AG08395 (cell line): ENCODE measurements at regions not wholly inside any gene's neighbourhood (a gene's known extent, or its start where the extent isn't known, plus 50 kb on each side); places are given as distances from the start of the nearest gene placed in this dataset.
"Not testable (repeated sequence)": the region's sequence is repeated elsewhere in the genome, so short reads cannot be mapped to it uniquely, and the experiment has no call there.

Source experiments
- DNase-seq: peaks from one replicate; pipeline ENCODE4 v3.0.0; 2012; ENCODE audit warnings: mixed read lengths, low spot score

DNA sequence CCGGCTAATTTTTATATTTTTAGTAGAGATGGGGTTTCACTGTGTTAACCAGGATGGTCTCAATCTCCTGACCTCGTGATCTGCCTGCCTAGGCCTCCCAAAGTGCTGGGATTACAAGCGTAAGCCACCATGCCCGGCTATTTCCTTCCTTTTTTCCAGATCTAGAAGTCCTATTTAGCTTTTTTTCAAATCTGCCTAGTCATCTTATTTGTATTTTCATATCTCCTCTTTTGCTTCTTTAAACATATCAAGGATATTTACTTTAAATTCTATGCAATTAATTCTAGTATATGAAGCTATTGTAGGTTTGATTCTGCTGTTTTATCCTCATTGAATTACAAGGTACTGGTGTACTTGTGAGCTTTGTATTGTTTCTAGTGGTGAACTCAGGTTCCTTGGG, 119.1 kb downstream of the MACIR start:
- not testable (repeated sequence) for DNase-seq

DNA sequence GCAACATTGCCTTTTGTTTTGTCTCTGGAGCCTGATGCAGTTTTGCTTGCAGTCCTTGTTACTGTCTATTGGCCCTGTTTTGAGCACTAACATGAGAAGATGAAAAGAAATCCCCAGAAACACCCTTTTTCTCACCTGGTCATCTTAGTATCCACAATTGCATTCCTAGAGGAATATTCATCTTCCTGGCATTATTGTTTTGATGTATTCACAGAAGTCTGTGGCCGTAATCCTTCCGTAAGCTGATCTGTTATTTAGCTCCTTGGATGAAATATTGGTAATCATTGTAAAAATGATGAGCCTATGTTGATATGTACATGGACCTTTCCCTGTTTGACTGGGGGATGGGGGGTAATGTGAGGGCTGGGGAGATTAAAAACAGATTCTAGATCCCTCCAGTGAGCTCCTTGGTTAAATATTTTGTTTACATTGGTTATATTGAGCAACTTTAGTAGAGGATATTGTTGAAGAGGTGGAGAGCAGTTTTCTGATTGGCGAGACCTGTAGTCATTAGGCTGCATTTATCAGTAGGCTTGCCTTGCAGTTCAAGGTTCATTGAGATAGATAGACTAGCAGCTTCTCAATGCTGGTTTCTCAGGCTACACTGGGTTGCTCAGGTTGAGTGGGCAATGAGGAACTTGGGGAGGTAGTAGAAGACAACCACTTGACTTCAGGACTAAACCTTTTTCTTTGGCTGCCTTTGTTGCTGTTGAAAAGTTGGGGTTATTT, 117.5 kb downstream of the MACIR start:
- no peak for DNase-seq

DNA sequence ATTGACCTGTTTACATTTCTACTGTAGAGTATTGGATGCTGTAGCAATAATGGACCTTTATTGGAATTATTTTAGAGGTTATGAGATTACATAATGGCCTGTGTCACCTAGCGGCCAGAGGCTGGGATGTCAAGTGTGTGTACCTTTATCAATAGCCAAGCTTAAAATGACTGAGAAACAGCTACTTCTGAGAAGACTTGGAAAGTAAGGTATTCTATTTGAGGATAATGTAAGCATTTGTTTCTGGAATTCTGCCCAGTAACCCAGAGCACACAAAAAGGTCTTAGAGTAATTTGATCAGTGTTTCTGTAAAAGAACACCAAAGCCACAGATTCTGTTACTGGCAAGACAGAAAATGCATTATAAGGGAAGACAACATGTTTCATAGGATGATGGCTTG, 116.8 kb downstream of the MACIR start:
- DNase-seq: no peak

DNA sequence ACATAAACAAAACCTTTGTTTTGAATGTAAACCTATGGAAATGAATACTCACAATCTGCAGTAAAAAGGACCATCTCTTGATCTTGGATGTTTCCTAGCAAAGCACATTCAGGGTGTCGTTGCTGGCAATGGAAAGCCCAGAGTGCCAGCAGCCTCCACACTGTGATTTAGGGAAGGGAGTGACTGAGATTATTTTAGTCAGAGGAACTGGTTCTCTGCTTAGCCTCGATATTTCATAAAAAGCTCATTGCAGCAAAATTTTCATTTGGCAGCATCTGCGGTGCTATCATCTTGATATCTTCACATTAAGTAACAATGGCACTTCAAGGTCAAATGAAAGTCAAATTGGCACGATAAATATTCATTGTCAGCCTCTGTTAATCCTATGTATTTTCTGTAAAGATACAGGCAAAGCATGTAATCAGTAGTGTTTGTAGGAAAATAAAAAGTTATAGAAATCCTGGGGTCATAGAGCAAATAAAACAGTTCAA, 116.0 kb downstream of the MACIR start:
- no peak for DNase-seq

DNA sequence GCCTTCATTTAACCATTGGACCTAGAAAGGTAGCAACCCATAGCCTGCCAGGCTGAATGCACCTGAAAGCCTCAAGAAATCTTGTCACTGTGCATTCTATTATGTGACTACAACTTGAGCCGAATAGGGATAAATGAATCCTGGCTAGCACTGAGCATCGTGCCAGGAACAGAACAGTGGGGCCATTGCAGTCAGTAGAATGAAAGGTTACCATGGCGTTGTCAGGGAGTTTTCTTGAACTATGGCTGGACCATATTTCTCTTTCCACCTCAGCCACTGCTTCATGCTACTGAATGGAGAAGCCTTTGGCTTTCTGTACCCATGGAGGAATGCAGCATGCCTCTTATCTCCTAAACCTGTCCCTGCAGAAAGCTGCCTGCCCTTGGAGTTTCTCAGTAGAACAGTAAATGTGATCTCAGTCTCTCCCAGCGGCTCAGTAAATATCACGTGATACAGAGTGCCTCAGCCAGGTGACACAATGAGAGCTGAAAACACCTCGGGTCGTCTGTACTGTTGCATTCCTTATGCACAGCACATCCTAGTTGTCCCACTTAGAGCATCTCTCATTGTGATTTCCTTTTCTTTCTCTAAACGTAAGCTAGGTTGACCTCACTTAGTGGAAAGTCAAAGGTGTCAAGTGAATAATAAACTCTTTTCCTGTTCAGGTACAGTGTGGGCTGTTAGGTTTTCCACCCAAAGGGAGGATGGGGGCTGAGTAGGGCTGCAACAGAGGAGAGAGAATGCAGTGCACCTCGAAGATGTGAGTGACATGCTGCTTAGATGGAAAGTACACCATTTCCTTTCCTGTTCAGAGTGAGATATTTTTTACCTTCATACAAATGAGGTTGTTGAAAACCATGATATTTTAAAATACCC, 115.3 kb downstream of the MACIR start:
- DNase-seq: no peak

DNA sequence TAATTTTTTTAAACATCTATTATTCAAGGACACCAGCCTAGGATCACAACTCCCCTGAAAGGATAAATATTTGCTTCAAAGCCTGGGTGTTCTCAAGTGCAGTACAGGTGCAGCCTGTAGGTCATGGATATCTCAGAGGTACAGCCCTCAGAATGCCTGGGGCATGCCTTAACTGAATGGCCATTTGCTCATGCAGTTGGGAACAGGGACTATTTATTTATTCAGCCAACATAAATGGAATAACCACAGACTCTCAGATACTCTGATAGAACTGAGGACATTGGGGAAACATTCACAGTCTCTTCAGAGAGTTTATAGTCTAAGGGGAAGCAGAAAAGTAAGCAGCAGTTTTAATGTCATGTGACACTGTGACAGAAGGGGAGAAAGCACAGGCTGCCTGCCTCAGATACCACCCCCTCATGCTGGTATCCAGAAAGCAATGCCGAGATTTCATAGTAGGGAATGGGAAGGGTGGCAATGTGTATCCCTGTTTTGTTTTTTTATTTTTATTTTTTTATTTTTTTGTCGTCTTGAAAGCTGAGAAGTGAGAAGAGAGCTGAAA, 112.6 kb downstream of the MACIR start:
- no peak for DNase-seq

DNA sequence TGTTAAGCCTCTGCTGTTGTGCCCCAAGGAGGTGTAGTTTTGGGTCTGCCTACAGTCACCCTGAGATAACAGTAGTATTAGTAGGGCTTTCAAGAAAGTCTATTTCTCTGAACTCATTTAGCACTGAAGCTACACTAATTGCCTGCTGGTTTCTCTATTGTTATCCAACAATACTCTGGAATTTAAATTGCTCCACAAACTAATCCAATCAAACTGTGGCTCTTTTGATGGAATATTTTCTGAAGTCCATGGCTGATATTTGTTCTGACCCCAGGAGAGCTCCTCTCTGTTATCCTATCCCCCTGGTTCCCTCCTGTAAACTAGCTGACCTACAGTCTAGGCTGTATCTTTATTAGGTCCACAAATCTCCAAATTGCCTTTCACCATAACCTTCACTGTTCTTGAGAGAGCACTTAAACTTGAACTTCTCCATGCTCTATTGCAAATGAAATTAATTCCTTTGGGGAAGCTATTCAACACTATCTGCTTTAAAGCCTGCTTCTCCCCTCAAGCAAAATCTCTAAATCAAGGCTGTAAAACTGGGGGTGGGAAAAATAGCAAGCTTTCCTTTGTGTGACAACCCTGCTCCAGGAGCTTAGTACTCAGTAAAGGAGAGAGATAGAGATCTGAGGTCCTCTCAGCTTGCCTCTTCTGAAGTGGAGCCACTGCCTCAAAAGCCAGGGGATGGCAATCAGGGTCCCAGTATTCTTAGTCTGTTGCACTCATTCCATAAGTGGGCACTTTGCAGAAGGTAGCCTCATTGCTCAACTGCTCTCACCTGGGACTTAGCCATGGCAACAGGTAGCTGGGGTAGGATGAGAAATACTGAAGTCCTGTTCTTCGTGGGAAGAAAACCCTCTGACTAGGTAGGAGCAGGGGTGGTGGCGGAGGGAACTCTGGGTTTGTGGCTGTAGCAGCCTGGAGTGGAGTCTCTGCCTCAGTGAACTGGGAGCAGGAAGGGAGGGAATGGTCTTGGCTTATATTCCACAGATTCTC, 110.9 kb downstream of the MACIR start:
- DNase-seq: no peak

DNA sequence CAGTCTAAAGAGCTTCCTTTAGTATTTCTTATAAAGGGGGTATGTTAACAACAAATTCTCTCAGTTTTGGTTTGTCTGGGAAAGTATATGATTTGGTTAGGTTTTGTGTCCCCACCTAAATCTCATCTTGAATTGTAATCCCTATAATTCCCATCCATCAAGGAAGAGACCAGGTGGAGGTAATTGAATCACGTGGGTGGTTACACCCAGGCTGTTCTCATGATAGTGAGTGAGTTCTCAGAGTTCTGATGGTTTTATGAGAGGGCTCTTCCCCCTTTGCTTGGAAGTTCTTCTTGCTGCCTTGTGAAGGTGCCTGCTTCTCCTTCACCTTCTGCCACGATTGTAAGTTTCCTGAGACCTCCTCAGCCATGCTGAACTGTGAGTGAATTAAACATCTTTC, 109.1 kb downstream of the MACIR start:
- no peak for DNase-seq

DNA sequence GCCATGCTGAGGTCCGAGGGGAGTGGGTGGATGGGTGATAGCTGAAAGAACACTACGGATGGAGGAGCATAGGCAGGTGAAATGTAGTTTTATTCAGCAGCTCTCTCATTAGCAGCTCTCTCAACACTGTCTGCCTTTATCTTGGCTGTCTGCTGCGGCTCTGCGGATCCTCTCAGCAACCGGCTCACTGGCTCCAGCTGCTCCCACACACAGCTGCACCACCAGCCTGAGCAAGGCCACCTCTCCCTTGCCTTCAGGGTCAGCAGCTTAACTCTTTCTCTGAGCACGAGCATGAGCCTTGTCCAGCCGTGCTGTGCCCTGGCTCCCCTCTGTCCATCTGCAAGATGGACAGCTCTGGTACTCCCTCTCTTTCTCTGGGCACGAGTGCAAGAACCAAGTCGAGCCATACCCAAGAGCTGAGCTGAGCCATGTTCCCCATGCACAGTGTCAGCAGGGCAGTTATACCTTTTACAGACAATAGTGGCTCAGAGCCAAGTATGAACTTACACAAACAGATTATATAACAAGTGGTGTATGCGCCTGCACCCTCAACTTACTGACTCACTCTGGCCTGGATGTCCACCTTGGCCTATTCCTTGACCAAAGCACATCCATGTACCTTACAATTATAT, 108.5 kb downstream of the MACIR start:
- DNase-seq: no peak

DNA sequence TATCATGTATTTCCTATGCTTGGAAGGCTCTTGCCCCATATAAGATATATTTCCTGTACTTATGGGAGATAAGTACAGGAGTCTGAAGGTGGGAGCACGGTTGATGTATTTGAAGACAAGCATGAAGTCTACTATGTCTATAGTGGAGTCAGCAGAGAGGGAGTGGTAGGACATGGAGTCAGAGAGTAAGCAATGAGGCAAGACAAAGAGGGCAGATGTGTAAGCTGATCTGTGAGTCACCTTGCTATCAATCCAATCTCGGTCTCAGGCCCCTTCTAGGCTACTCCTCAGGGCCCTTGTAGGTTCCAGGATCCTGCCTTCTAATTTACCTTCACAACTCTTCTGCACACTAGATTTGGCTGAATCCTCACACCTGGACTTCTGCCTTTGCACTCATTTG, 105.5 kb downstream of the MACIR start:
- no peak for DNase-seq

DNA sequence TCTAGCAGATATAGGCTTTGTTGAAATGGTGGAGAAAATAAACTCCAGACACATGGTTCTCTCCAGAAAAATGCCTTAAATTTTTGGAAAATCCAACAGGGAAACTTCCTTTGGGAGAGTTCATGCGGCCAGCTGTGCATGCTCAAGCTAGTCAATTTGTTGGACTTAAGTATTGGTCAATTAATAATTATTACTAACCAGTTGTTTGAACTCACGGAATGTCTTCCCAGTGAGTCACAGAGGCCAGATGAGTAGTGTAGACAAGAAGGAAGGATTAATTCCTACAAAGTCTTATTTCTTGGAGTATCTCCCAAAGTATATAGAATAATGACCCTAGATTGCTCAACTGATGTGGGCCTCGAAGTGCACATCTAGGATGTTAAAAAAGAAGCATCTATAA, 103.6 kb downstream of the MACIR start:
- no peak for DNase-seq

DNA sequence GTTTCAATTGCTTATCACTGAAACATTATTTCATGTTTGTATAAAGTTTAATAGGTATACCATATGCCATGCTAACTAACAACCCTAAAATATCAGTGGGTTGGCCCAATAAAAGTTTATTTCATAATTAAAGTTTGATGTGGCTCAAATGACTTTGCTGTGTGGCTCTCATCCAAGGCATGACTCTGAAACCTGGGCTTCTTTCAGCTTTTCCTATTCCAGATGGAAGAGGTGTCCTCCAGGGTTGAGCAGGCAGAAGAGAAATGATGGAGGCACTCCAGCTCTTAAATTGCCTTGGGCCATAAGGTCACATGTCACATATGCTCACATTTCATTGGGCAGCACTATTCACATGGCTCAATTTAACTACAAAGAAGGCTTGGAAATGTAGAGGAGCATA, 101.9 kb downstream of the MACIR start:
- DNase-seq: no peak

DNA sequence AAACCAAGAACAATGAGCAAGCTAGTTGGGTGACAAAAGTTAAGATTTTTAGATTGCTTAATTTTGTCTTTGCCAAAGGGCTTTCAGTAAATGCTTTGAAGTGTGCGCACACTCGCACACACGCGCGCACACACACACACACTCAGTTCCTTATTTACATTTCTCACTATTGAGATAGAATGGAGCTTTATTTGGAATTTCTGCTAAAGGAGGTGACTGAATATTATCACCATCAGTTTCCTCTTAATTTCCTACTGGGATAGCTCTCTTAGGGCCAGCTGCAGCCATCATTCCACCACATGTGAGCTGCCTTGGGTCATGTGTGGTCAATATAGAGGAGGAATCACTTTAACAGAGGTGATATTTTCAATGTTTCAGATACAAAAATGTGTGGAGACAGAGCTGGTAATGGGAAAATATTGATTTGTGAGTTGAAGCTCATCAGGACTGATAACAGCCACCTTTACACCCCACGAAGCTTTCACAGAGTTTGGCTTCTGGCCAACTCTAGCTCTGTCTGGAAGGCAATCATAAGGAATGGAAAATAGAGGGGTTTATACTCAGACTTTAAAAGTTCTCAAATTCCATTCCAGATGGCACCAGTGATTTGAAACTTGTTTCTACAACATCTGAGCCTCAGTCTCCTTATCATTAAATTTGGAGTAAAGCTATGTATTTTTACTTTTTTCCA, 99.9 kb downstream of the MACIR start:
- no peak for DNase-seq

DNA sequence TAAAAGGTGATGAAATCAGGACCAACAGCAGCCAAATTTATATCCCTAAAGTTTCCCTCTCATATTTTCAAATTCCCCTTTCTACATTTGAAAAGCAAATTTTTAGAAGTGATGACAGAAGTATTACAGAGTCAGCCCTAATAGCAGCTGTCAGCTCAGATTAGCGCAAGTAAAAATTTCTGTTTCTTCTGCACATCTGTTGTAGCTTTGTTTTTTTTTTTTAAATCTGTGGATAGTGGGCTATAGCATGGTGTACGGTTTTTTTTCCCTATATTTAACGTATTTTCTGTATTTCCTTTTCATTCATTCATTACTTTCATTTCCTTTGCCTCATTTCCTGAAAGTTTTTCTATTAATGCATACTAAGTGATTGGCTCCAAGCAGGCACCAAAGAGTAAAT, 99.1 kb downstream of the MACIR start:
- no peak for DNase-seq

DNA sequence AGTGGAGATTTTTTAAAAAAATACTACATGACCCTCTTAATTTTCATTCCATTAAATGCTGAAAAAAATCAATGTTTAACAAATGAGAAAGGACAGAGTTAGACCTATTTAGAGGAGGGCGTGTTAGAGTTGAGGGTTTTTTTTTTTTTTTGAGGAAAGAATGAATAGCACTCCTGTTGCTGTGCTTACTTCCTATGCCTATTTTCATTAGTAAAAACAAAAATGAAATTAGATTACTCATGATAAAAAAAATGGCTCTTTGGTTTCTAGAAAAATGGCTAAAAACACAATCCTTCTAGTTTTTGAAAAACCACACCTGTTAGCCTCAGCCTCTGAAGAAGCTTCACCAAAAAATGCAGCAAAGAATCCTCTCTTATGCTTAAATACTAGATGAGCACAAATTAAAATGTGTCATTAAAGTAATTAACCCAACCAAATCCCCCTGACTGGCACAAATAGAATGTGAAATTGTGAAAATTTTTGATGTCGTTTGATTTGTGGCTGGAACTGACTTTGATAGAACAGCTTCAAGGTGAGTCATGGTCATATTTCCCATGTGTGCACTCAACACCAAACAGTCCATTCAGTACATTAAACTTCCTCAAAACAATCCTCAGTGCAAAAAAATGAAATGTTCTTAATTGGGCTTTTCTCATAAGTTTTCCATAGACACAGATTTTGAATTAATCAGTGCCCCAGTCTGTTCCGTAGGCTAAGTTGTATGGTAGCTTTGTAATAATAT, 98.0 kb downstream of the MACIR start:
- DNase-seq: no peak

DNA sequence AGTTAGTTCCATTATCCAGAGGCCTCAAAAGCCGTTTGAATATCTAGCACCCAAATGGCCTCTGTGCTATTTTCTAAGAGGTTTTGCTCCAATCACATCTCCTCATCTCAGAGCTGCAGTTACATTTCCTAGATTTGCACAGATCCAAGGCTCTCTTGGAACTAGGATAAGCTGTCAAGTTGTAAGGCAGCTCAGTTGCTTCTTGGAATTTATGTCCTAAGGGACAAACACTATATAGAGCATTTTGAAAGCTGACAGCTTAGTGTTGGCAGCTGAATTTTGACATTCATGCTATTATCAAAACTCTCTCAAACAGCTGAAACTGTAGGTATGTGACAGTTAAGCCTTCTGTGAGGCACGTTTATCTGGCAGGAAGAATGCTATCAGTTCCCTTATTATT, 97.0 kb downstream of the MACIR start:
- DNase-seq: no peak

DNA sequence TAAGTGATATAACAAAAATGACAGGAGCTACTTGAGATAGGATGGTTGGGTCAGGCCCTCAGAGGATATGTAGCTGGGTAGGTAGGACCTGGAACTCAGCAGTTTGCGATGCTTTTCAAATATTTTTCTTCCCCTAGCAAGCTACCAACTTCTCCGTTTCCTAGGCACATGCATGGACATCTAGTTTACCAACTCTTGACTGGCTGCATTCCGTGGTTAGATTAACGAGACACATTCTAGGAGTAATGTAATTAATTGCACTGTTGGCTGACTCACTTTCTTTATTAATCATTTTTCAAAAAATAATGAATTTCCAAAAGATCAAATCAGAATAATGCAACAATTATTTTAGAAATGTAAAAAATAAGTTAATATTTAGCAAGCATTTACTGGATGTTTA, 95.9 kb downstream of the MACIR start:
- DNase-seq: no peak

DNA sequence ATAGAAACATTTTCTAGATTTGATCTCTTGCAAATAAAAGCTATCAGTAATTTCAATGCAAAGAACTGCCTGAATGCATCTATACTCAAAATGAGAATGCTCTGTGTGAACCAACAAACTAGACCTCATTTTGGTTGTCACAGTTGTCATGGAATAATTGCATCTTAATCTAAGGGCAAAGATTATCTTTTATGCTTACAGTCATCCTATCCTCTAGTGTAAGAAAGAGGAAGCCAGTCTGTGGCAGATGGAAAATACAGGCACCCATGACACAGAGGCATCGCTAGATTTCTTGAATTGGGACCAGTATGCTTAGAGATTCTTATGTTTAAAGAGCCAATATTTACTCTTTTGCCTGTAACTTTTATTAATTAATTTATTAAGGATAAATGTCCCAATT, 95.0 kb downstream of the MACIR start:
- DNase-seq: no peak

DNA sequence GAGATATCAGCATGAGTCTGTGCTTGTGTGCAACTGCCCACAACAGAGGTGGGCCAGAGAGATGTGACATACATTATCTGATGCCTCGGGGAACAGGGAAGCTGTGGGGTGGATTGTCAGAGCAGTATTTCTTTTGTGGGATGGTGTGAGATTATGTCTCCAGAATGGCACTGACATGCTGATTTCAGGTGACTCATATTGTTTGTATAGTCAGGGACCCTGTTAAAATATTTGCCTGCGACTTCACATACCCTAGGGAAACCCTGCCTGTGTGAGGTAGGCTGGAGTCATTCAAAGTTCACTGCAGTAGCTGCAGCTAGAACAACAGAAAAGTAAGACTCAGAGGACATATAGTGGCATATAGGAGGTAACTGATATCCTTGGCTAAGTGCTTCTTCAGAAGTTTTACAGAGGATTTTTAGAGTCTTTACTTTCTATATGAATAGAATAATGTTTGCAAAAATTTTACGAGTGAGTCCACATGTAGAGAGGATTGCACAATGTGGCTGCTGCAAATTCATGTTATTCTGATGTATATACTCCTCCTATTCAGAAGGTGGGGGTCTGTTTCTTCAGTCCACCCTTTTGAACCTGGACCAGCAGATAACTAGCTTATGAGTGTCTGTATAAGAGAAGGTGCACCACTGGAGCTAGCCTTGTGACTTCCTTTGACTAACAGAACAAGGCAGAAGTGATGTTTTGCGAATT, 89.3 kb downstream of the MACIR start:
- no peak for DNase-seq
